Superior temporal gyrus (tissue), 1 donor: ENCODE measurements at regions not wholly inside any gene's neighbourhood (a gene's known extent, or its start where the extent isn't known, plus 50 kb on each side); places are given as distances from the start of the nearest gene placed in this dataset.
"Not testable (repeated sequence)": the region's sequence is repeated elsewhere in the genome, so short reads cannot be mapped to it uniquely, and the experiment has no call there.

ENCODE experiments used
- DNase-seq: peaks from one replicate; pipeline ENCODE4 v3.0.0-alpha.2; 2016; ENCODE audit errors: extremely low spot score

GRCh38 chrX:118257781-118258180, 88.1 kb upstream of the WDR44 start:
- no peak for DNase-seq

DNA sequence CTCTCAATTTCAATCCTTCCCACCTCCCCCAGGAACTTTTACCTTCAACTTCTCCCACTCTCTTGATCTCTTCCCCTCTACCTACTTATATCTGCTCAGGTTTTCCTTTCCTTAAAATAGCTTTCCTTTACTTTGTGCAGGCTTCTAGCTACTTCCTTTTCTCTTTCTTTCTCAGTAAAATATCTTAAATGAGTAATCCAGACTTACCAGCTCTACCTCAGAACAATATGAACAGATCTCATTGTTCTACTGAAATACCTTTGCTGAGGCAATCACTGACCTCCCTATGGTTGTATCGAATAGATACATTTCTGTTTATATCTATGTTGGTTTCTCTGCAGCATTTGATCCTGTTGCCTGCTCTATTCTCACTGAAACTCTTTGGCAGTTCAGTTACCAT, 86.7 kb upstream of the WDR44 start:
- DNase-seq = no peak

DNA sequence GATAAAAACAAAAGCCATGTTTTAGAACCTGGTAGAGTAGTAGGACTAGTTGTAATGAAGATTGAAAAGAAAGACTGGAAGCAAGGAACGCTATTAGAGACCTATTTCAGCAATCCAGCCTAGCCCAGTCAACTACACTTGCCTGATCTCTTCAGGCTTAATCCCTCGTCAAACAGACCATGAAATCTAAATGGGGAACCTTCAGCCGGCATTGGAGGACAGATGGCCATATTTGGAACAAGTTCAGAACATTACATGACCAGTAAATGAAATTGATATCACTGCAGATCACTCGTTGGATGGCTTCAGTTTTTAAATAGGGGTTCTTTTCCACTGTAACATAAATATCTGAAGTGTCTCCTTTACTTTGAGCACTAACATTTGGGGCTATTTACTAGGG, 84.8 kb upstream of the WDR44 start:
- DNase-seq = no peak

DNA sequence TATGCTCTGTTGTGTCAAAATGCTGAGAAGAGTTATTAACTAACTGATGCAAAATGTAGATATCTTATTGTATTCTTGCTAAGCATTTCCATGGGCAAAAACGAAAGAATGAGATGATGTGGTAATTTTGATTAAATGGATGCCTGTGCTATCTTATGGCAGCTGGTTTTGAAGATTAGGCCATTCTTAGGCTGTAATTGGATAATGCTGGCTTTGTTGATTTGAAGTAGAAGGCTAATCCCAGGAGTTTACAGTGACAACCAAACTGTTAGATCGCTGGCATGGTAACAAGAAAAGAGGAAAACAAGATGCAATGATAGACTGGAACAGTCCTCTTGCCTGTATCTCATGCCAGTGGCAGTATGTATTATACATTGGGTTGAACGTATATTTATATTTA, 74.1 kb upstream of the WDR44 start:
- no peak for DNase-seq

DNA sequence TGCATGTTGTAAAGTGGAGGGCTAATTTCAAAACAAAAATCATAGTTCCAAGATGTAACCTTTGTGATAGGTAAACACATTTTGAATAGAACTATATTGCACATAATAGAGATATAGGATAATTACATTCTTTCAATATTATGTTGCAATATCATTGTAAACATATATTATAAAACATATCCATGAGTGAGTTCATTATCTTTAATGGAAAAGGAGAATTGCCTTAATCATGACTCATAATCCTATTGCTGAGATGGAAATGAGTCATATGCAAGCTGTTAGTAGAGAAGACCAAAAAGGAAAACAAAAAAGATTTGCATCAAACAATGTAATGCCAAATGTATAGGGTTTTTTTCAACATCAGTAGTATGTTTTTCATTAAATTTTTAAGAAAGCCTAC, 73.7 kb upstream of the WDR44 start:
- DNase-seq = no peak

DNA sequence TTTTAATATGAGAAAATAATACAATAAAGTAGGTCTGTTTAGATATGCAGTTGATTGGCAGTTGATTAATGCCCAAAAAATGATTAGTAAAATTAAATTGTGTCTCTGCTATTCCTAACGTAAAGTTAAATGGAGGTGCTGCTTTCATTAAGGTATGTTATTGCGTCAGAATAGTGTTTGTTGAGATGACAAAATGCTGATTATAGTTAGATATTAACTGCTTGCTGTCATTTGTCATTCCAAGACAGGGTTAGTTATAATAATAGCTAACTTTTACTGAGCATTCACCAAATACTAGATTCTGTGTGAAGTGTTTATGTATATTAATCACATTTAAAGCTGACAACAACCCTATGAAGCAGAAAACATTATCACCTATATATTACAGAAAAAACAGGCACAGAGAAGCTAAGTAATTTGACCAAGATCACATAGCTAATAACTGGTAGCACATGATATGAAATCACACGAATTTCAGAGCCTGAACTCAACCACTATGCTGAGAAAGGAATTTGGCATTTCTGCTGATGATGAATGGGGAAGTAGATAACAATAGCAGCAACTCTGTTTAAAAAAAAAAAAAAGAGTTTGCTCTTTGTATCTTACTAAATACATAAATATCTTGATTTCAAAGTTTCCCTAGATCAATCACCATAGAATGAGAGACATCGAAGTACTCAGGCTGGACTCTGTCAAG, 59.7 kb upstream of the WDR44 start:
- no peak for DNase-seq

DNA sequence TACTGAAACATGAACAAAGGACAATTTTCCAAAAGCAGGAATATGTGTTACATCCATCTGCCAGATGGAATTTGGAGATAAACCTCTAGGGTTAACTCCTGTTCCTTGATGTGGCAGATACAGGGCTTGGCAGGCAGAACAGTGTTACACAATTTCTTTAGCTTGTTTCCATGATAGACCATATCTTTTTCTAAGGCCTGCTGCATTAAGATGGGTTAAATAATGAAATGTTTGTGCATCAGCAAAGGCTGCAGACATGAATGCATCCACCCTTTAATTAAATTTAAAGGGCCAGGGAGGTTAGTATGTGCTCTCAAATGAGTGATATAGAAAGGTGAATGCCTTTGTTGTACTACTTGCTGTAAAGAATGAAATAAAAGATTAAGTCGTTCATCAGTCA, 50.1 kb upstream of the WDR44 start:
- DNase-seq = not testable (repeated sequence)
